GM21390 (cell line): ENCODE measurements at regions not wholly inside any gene's neighbourhood (a gene's known extent, or its start where the extent isn't known, plus 50 kb on each side); places are given as distances from the start of the nearest gene placed in this dataset.
A peak's percentile ranks its signal among the peaks of the same experiment; 100 is the strongest.
"Not testable (repeated sequence)": the region's sequence is repeated elsewhere in the genome, so short reads cannot be mapped to it uniquely, and the experiment has no call there.

Source experiments
- ATAC-seq: cut with Tn5 transposase; IDR thresholded peaks from one replicate; pipeline ENCODE4 v1.9.1; 2021; ENCODE audit not compliant: unreplicated experiment

DNA sequence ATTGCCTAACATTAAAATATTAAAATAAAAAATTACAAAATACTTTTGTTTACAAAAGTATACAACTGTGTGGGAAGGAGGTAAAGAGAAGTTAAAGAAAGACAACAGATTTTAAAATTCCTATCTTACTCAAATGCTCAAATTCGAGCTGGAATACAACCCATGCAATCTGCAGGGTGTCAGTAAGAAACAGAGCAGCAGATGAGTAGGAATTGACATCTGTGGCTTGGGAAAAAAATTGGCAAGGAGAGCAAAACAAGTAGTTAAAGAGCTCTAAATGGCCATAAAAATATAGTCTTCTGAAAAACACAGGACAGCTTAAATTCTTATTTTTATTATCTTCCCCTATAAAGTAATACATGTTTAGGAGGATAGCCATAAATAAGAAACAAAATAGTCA lies 1609.0 kb upstream of the AGA start:
- ATAC-seq: no peak

DNA sequence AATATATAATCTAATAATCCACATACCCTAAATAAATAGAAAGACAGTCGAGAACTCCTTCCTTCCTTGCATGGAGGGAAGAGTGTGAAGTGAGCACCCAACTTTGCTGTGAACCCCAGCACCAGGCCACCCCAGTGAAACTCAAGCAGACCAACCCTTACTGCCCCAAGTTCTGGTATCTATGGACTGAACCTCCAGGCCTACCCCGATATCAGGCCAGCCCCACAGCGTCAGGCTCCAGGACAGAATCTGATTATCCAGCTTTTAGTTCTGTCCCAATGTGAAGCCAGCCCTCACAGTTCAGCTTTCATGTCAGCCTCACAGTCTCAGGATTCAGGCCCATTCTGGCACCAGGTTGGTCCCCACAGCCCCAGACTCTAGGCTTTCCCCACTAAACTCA lies 1617.2 kb upstream of the AGA start:
- no peak for ATAC-seq

DNA sequence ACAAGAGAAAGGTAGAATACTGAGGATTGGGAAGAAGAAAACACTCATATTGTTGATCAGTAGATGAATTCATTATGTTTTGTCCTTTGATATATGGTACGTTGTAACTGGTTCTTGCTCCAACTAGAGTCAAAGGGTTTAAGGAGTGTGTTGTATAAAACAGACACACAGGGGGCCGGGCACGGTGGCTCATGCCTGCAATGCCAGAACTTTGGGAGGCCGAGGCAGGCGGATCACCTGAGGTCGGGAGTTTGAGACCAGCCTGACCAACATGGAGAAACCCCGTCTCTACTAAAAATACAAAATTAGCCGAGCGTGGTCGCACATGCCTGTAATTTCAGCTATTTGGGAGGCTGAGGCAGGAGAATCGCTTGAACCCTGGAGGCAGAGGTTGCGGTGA lies 1624.0 kb upstream of the AGA start:
- ATAC-seq: not testable (repeated sequence)

DNA sequence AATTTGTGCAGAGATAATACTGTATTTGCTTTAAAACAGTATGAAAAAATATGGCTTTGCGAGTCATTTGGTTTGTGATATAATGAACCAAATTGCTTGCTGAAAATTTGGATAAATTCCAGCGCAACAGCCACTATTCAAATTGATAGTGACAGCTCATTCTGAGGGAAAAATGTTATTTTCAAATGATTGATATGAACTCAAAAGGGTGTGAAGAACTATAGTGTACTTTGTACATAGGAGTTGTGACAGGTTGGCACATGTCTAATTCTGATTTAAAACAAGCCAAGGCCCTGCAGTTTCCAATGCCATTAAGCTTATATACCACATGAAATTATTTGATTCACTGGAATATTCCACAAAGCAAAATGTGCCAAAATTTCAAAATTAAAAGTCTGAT lies 1628.9 kb upstream of the AGA start:
- ATAC-seq: no peak

DNA sequence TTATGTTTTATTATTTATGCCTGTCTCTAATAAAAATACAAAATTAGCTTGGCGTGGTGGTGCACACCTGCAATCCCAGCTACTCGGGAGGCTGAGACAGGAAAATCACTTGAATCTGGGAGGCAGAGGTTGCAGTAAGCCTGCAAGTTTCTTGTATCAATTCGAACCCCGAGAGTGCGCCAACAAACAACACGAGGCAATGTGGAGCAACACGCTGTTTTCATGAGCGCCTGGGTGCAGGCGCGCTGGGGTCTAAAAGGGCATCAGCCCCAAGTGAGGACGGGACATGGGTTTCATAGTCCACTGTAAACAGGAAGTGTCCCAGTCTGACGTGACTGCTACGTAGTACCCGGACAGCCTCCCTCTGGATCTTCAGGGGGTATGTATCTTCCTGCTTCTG lies 1634.6 kb upstream of the AGA start:
- ATAC-seq: no peak

DNA sequence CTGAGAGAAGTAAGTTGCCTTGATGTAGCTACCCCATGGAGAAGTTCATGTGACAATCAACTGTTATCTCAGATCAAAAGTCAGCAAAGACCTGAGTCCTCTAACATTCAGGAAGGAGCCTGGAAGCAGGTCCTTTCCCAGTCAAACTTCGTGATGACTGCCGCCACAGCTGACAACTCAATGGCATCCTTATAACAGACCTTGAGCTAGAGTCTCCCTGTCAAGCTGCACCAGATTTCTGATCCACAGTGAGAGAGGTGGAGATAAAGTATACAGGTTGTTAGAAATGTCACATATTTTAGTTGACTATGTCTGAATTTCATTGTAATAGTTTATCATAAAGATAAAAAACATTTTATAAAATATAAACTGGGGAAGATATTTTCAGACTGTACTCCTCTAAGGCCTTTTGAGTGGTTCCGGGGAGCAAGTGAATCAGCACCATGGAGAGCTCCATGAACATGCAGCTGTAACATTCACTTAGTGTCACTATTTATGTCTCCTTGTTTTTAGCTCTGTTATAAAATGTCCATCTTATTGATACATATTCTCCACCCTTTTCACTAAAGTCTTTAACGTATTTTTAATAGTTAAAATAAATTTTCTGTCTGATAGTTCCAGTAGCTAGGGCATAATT lies 1653.5 kb upstream of the AGA start:
- no peak for ATAC-seq

DNA sequence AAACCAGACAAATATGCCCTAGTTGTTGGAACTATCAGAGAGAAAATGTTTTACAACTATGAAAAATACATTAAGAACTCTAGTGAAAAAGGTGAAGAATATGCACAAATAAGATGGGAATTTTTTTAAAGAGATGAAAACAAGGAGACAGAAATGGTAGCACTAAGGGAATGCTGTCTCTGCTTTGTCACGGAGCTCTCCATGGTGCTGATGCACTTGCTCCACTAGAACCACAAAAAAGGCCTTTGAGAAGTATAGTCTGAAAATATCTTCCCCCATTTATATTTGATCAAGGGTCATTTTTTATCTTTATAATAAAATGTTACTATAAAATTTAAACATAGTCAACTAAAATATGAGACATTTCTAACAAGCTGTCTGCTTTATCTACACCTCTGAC lies 1655.5 kb upstream of the AGA start:
- no peak for ATAC-seq

DNA sequence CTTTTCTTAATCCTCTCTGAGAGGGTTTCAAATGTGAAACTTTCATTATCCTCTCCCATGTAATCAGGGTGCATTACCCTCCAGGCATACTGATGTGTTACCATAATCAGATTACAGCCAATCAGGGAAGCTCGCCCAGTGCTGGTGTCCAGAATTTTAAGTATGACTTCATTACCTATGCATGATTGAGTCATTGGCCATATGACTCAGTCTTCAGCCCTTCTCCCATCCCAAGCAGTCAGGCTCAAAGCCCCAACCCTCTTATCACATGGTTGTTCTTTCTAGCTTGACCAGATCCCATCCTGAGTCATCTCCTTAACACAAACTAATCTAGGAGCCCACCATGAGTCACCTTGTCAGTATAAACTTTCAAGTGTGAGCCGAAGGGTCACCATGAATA lies 1668.1 kb upstream of the AGA start:
- no peak for ATAC-seq

DNA sequence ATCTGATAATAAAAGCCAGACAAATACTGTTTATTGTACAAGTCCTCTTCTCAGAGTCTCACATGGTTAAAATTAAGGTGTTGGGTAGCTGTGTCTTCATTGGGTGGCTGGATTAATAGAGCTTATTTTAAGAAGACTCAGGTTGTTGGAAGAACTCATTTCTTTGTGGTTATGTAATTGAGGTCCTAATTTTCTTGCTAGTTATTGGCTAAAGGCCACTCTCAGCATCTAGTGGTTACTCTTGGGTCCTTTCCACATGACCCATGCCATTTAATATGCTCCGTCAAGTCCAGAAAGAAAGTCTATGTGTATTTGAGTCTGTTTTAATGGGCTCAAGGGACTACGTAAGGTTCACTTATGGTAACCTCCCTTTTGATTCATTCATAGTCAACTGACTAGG lies 1668.6 kb upstream of the AGA start:
- no peak for ATAC-seq

DNA sequence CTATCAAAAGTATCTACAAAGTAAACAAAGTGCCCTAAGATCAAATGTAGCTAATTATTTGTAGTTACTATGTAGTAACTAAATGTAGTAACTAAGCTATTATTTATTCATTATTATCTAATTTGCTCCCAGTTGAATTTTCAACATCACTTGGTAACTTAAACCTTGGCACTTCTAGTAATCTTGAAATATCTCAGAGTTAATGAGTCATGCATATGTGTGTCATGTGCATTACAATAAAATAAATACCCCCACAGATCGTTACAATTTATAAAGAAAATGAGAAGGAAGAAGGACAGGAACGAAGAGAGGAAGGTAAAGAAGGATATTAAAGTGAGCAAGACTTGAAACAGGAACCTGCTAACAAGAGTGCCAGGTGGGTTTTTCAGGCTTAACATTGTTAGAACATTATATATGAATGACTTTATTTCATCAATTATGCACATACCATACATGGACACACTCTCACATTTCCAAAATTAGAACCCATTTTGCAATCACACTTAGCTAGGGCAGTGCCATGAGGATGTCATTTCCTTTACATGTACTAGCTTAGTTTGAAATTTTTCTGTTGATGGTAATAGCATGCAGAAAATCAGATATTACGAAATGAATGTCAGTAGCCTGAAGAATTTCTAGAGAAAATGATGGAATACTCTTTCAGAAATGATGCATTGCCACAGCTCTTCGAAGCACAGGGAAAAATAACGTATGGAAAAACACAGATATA lies 1670.4 kb upstream of the AGA start:
- no peak for ATAC-seq

DNA sequence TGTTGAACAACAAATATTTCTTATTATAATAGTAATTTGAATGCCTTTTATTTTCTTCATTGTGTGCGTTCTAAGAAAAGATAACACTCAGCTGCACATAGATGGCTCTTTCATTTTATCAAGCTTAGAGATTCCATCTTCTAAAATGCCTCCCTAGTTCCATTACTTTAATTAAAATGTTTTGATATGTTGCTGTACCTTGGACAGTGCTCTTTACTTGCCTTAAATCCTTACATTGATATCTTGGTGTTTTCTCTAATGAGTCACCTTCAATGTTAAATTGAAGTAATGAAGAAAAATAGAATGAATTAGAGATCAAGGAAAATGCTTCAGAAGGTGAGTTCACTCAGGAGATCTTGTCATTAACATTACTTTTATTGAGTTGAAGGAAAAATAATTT lies 1672.4 kb upstream of the AGA start:
- no peak for ATAC-seq

DNA sequence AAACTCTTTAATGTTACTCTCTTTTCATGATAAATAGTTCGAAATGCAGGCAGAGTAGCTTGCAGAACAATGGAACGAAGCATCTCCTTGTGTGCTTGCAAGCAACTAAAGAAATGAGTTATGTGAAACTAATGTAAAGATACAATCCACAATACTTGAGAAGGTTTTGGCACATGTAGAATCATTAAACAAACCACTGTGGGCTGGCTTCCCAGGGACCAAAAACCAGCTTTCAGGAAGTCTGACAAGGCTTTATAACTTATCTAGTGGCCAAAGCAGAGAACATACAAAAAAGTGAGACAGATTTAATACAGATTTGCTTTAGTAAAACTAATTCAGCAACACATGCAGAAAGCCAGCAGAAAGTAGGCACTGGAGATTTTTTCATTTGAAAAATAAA lies 1673.8 kb upstream of the AGA start:
- no peak for ATAC-seq

DNA sequence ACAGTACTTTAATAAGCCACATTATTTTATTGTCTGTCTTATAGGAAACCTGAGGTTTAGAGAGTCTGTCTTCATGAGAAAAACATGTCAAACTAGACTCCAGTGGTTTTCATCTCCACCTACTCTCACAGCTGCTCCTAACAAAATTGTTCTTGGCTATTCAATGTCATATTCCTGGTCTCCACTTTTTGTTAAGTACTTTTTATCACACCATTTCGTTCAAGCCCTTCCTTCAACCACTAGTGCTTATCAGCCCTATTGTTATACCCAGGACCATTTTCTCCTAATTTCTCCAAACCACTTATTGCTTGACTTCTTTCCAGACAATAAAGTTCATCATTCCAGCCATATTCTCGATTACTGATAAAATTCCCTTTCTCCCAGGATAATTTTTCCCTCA lies 1674.3 kb upstream of the AGA start:
- no peak for ATAC-seq

DNA sequence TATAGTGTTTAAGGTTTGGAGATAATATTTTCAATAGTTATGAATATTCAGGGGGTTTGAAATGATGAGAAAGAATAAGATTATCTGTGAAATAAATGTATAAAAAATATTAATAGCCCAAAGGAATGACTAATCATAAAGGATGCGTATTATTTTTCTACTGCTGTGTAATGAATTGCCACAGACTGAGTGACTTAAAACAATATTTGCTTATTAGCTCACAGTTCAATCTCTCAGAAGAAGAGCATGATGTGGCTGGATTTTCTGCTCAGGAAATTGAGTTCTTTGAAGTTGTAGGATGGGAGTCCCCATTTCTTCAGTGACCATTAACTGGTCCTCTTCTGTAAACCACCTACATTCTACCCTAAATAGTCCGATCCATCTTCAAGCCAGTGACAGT lies 1680.8 kb upstream of the AGA start:
- ATAC-seq: no peak

DNA sequence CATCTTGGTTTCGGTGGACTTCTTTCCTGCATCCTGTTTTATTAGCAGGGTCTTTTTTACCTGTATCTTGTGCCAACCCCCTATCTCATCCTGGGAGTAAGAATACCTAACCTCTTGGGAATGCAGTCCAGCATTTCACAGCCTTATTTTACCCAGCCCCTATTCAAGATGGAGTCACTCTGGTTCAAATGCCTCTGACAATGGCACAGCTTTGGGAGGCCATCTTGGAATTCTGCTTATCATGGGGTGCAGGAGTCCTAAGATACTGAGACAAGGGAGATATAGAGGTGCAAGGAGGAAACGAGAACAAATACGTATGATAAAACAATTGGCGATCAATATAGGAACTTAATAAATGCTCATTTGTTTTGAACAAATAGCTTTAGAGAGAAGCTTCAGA lies 1682.2 kb upstream of the AGA start:
- ATAC-seq: no peak

DNA sequence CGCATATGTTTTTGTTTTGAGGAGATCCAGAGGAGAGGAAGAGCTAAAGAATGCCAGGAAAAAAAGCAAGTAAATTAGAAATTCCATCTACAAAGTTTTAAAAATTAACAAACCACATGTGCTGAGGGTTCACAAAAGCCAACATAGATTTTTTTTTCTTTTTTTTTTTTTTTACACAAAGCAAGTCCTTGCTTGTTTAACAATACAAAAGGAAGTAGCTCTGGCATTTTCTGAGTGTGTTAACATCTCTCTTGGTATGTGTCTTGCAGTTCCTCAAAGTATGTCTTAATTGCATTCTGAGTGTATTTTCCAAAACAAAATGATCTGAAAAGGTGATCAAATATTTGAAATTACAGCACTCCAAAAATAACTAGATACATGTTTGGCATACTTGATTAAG lies 1682.7 kb upstream of the AGA start:
- no peak for ATAC-seq

DNA sequence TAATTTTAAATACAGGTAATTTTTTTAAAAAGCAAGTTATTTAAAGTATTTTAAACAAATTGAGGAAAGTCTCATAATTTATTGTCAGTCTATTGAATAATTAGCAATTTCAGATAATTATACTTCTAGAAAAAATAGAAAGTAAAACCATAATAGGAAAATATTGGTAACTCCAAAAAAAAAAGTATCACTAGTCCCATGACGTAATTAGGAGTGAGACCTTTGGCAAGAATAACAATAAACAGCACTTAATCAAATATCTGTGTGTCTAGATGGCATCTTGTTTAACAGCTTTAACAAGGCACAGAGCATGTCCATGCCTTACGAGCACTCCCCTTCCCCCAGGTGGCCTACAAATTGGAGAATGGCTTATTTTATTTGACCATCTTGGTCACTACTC lies 1683.6 kb upstream of the AGA start:
- no peak for ATAC-seq

DNA sequence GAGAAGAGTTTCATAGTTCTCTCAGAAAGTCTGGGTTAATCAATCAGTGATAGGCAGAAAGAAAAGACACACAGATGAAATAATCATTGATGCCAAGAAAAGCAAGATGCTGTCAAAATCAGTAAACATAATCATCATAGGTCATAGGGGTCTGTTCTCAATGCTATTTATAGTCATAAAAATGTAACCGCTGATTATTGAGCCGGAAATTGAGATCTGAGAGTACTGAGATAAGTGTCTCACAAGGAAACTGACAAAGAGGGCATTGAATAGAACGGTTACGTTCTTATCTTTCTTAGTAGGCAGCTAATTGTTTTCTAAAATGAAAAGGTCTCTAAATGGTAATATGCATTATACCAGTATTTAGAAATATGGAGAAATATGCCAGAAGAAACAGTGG lies 1686.1 kb upstream of the AGA start:
- ATAC-seq: no peak

DNA sequence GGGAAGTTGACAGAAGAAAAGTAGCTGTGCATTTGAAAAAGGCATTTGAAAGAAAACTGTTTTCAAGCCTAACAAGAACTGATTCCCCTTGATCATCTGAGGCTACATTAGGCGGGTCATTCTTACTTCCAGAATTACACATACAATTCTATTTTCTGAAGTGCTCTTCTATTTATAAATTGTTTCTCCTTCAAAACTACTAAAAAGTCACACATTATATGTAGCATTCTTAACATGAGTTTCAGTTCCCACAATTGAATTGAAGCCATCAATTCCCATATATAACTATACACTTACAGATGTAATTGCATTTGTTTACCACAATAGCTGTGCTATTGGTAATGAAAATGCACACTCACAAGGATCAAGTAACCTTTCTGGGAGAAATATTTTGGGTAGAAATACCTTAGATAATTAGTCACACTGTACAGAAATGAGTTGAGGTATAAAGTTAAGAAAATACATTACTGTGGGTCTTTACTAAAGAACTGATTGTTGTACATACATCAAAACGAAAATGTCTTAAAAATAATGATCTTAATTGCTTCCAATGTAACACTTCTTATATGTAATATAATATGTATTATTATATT lies 1688.0 kb upstream of the AGA start:
- peak; percentile 47 for ATAC-seq

DNA sequence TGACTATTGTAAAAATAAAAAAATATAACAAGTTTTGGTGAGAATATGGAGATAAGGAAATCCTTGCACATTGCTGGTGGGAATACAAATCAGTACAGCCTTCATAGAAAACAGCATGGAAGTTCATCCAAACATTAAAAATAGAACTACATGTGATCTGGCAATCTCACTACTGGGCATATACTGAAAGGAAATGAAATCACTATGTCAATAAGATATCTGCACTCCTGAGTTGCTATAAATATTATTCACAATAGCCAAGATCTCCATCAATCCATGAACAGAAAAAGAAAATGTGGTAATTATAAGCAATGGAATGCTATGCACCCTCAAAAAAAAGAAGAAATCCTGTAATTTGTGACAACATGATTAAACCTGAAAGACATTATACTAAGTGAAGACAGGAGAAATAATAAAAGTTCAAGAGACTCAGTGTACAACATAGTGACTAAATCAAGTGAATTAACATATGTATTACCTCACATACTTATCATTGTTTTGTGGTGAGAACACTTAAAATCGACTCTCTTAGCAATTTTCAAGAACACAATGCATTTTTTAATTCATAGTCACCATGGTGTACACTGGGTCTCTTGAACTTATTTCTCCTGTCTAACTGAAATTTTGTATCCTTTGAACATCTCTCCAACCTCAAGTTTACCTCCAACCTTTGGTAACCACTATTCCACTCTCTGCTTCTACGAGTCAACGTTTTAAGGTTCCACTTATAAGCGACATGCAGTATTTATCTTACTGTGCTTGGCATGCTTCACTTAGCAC lies 1703.7 kb upstream of the AGA start:
- no peak for ATAC-seq

DNA sequence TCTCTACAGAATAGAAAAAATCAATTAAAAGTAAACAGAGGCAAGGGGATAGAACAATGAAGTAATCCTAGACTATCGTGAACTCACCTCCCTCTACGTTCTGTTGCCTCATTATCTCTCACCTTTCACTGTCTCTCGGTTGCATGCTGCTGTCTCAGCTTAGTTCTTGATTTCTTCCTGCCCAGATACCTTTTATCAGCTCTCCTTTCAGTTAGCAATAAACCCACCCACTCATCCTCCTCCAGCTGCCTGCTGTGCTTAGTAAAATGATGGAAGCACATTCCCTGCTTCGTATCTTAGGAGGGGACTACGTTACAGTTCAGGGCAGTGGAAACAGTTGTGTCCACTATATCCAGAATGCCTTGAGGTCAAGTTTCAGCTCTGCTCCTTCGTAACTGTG lies 1709.5 kb upstream of the AGA start:
- ATAC-seq: no peak

DNA sequence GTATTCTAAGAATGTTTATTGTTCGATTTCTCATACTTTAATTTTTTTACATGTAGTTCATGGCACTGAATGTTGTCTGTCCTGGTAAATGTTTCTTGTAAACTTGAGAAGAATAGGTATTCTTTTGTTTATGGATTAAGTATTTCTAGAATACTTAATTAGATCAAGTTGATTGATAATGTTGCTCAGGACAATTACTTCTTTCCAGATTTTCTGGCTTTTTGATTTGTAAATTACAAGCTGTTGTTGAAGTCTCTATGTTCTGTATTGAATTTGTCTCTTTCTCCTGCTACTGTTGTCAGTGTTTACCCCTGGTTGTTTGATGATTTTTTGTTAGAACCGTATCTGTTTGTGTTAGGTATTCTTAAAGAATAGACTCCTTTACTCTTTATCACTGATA lies 1720.9 kb upstream of the AGA start:
- ATAC-seq: no peak
